ENCODE measurements at regions not wholly inside any gene's neighbourhood (a gene's known extent, or its start where the extent isn't known, plus 50 kb on each side); places are given as distances from the start of the nearest gene placed in this dataset.

DNA sequence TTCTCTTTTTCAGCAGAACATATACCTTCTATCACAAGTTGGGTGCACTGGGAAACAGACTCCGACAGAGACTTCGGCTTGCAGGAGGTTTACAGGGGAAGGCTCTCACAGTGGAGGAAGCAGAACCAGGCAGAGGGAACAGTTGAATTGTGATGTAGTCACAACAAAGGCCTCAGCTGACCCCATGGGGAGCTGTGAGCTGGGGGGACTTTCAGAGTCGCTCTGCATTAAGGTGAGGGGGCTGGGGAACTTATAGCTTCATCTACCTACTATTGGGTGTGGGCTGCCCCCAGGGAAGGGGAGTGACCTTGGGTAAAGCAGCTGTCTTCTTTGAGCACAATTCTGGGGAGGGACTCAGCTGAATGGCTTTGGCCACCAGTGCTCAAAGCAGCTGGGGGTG lies 94.9 kb upstream of the POU3F1 start:
- TF ChIP-seq, protein P1, sequence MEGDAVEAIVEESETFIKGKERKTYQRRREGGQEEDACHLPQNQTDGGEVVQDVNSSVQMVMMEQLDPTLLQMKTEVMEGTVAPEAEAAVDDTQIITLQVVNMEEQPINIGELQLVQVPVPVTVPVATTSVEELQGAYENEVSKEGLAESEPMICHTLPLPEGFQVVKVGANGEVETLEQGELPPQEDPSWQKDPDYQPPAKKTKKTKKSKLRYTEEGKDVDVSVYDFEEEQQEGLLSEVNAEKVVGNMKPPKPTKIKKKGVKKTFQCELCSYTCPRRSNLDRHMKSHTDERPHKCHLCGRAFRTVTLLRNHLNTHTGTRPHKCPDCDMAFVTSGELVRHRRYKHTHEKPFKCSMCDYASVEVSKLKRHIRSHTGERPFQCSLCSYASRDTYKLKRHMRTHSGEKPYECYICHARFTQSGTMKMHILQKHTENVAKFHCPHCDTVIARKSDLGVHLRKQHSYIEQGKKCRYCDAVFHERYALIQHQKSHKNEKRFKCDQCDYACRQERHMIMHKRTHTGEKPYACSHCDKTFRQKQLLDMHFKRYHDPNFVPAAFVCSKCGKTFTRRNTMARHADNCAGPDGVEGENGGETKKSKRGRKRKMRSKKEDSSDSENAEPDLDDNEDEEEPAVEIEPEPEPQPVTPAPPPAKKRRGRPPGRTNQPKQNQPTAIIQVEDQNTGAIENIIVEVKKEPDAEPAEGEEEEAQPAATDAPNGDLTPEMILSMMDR (IDR thresholded peaks at IDR 0.05) = no peak
- no peak for TF ChIP-seq POLR2A (IDR thresholded peaks at IDR 0.05)
